ENCODE measurements at regions not wholly inside any gene's neighbourhood (a gene's known extent, or its start where the extent isn't known, plus 50 kb on each side); places are given as distances from the start of the nearest gene placed in this dataset.

DNA sequence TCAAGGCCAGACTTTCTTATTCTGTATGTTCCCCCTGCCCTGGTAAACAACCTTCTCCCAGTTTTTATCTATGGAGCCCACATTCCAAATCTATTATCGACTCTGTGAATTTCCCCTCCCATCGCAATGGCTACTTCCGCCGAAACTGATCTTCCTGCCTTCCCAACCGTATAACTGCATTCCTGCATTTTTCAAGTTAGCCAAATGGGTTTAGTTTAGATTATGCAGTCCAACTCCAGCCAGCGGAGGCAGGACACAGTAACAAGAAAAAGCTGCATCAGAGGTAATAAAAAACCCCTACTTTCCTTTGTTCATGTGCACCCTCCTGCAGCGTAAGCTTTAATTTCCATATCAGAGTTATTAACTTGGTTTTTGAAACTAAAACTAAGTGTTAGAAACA is 112.2 kb upstream of the ZNF91 start (continued):
- TF ChIP-seq, protein P1, sequence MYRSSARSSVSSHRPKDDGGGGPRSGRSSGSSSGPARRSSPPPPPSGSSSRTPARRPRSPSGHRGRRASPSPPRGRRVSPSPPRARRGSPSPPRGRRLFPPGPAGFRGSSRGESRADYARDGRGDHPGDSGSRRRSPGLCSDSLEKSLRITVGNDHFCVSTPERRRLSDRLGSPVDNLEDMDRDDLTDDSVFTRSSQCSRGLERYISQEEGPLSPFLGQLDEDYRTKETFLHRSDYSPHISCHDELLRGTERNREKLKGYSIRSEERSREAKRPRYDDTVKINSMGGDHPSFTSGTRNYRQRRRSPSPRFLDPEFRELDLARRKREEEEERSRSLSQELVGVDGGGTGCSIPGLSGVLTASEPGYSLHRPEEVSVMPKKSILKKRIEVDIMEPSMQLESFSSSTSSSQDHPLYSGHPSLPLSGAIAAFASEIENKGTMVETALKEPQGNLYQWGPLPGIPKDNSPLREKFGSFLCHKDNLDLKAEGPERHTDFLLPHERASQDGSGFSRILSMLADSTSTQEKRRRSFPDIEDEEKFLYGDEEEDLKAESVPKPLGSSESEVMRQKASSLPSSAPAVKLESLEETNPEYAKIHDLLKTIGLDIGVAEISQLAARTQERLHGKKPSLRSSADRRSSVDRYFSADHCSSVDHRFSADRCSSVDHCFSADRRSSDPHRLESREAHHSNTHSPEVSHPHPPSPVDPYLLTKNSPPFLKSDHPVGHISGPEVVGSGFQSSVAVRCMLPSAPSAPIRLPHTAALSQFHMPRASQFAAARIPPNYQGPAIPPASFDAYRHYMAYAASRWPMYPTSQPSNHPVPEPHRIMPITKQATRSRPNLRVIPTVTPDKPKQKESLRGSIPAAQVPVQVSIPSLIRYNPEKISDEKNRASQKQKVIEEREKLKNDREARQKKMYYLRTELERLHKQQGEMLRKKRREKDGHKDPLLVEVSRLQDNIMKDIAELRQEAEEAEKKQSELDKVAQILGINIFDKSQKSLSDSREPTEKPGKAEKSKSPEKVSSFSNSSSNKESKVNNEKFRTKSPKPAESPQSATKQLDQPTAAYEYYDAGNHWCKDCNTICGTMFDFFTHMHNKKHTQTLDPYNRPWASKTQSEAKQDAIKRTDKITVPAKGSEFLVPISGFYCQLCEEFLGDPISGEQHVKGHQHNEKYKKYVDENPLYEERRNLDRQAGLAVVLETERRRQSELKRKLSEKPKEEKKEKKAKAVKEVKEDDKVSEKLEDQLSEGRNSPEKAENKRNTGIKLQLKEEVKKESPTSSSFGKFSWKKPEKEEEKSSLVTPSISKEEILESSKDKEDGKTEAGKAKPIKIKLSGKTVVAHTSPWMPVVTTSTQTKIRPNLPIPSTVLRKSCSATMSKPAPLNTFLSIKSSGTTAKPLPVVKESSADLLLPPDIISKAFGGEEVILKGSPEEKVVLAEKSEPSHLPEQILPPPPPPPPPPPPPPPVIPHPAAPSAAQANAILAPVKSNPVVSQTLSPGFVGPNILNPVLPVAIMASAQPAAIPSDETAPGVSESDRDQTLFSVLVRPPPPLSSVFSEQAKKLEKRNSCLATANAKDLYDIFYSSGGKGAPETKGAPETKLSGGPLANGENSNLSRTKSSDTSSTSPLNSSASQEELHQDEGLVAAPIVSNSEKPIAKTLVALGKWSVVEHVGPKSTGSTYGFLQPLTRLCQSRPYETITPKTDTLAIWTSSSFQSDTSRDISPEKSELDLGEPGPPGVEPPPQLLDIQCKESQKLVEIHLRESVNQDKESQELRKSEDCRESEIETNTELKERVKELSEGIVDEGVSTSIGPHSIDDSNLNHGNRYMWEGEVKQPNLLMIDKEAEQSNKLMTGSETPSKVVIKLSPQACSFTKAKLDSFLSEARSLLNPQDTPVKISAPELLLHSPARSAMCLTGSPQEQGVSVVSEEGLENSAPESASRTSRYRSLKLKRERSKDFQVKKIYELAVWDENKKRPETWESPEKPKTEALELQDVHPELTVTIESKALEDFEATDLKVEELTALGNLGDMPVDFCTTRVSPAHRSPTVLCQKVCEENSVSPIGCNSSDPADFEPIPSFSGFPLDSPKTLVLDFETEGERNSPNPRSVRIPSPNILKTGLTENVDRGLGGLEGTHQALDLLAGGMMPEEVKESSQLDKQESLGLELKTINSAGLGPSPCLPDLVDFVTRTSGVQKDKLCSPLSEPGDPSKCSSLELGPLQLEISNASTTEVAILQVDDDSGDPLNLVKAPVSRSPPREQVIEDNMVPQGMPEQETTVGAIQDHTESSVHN (IDR thresholded peaks at IDR 0.05; ENCODE audit: borderline replicate concordance in 1 of 2, low read depth in 1 of 2): no peak
- TF ChIP-seq, protein P2, sequence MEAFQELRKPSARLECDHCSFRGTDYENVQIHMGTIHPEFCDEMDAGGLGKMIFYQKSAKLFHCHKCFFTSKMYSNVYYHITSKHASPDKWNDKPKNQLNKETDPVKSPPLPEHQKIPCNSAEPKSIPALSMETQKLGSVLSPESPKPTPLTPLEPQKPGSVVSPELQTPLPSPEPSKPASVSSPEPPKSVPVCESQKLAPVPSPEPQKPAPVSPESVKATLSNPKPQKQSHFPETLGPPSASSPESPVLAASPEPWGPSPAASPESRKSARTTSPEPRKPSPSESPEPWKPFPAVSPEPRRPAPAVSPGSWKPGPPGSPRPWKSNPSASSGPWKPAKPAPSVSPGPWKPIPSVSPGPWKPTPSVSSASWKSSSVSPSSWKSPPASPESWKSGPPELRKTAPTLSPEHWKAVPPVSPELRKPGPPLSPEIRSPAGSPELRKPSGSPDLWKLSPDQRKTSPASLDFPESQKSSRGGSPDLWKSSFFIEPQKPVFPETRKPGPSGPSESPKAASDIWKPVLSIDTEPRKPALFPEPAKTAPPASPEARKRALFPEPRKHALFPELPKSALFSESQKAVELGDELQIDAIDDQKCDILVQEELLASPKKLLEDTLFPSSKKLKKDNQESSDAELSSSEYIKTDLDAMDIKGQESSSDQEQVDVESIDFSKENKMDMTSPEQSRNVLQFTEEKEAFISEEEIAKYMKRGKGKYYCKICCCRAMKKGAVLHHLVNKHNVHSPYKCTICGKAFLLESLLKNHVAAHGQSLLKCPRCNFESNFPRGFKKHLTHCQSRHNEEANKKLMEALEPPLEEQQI (IDR thresholded peaks at IDR 0.05): no peak
- TF ChIP-seq, protein P3, sequence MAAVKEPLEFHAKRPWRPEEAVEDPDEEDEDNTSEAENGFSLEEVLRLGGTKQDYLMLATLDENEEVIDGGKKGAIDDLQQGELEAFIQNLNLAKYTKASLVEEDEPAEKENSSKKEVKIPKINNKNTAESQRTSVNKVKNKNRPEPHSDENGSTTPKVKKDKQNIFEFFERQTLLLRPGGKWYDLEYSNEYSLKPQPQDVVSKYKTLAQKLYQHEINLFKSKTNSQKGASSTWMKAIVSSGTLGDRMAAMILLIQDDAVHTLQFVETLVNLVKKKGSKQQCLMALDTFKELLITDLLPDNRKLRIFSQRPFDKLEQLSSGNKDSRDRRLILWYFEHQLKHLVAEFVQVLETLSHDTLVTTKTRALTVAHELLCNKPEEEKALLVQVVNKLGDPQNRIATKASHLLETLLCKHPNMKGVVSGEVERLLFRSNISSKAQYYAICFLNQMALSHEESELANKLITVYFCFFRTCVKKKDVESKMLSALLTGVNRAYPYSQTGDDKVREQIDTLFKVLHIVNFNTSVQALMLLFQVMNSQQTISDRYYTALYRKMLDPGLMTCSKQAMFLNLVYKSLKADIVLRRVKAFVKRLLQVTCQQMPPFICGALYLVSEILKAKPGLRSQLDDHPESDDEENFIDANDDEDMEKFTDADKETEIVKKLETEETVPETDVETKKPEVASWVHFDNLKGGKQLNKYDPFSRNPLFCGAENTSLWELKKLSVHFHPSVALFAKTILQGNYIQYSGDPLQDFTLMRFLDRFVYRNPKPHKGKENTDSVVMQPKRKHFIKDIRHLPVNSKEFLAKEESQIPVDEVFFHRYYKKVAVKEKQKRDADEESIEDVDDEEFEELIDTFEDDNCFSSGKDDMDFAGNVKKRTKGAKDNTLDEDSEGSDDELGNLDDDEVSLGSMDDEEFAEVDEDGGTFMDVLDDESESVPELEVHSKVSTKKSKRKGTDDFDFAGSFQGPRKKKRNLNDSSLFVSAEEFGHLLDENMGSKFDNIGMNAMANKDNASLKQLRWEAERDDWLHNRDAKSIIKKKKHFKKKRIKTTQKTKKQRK (IDR thresholded peaks at IDR 0.05; ENCODE audit: borderline replicate concordance, low read depth, low read length): no peak
- TF ChIP-seq, protein P4, sequence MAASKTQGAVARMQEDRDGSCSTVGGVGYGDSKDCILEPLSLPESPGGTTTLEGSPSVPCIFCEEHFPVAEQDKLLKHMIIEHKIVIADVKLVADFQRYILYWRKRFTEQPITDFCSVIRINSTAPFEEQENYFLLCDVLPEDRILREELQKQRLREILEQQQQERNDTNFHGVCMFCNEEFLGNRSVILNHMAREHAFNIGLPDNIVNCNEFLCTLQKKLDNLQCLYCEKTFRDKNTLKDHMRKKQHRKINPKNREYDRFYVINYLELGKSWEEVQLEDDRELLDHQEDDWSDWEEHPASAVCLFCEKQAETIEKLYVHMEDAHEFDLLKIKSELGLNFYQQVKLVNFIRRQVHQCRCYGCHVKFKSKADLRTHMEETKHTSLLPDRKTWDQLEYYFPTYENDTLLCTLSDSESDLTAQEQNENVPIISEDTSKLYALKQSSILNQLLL (CRISPR knock-in tag; IDR thresholded peaks at IDR 0.05; ENCODE audit: borderline replicate concordance): no peak
